ENCODE measurements at regions not wholly inside any gene's neighbourhood (a gene's known extent, or its start where the extent isn't known, plus 50 kb on each side); places are given as distances from the start of the nearest gene placed in this dataset.

DNA sequence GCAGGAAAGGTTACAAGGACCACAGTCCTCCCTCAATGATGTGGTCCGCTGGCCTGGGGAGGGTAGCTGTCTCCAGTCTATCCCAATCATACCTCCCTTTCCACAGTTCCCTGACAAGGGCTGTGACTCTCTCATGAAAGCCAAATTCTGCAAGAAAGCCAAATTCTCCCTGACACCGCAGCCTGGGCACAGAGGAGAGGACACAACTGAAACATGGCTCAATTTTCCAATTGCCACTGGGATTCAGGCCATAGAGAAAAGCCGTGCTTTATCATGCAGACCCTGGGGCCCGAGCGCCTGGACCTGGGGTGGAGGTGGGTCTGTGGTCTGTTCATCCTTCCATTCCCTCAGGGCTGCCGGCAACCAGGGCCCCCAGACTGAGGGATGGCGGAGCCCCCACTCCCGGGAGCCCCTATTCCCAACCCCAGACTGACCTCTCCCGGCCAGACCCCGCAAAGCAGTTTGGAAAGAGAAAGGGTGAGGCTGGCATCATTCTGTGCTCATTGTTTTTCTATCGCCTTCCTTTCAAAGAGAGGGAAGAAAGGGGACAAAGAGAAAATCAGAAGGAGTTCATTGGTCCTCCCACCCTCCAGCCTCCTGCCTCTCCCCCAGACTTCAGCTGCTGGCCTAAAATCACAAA, 239.5 kb downstream of the BUD13 start:
- TF ChIP-seq EZH2 (IDR thresholded peaks at IDR 0.05; ENCODE audit: borderline replicate concordance, low read length) = no peak
- TF ChIP-seq, protein P1, sequence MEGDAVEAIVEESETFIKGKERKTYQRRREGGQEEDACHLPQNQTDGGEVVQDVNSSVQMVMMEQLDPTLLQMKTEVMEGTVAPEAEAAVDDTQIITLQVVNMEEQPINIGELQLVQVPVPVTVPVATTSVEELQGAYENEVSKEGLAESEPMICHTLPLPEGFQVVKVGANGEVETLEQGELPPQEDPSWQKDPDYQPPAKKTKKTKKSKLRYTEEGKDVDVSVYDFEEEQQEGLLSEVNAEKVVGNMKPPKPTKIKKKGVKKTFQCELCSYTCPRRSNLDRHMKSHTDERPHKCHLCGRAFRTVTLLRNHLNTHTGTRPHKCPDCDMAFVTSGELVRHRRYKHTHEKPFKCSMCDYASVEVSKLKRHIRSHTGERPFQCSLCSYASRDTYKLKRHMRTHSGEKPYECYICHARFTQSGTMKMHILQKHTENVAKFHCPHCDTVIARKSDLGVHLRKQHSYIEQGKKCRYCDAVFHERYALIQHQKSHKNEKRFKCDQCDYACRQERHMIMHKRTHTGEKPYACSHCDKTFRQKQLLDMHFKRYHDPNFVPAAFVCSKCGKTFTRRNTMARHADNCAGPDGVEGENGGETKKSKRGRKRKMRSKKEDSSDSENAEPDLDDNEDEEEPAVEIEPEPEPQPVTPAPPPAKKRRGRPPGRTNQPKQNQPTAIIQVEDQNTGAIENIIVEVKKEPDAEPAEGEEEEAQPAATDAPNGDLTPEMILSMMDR (IDR thresholded peaks at IDR 0.05; ENCODE audit: low read length) = no peak
- H3K4me3 ChIP-seq (ENCODE audit: low read depth, low read length, poor library complexity, severe bottlenecking) = no peak overlapping the region
- no peak overlapping the region for H3K9ac ChIP-seq (ENCODE audit: low read length)
- H3K9me3 ChIP-seq (ENCODE audit: low read length) = no peaks in the 10 kb centered on the region
- H3K27me3 ChIP-seq (ENCODE audit: insufficient read depth, low read length) = no peaks in the 10 kb centered on the region
- H3K79me2 ChIP-seq (ENCODE audit: insufficient read depth, low read length) = no peaks in the 10 kb centered on the region
- H3K27ac ChIP-seq (ENCODE audit: low read depth, low read length, poor library complexity, severe bottlenecking) = no peak overlapping the region
- H3K4me2 ChIP-seq (ENCODE audit: low read length) = no peak overlapping the region
- H3K9me2 ChIP-seq (ENCODE audit: low read depth, low read length) = no peaks in the 10 kb centered on the region
- H3K4me1 ChIP-seq (ENCODE audit: insufficient read depth, low read length, severe bottlenecking) = no peaks in the 10 kb centered on the region
- no peaks in the 10 kb centered on the region for H3K36me3 ChIP-seq (ENCODE audit: insufficient read depth, low read length)
- H3F3A ChIP-seq (ENCODE audit: insufficient read depth, low read length) = no peaks in the 10 kb centered on the region
- no peak overlapping the region for H2AFZ ChIP-seq (ENCODE audit: low read length)
- no peaks in the 10 kb centered on the region for H4K20me1 ChIP-seq (ENCODE audit: insufficient read depth, low read length)

DNA sequence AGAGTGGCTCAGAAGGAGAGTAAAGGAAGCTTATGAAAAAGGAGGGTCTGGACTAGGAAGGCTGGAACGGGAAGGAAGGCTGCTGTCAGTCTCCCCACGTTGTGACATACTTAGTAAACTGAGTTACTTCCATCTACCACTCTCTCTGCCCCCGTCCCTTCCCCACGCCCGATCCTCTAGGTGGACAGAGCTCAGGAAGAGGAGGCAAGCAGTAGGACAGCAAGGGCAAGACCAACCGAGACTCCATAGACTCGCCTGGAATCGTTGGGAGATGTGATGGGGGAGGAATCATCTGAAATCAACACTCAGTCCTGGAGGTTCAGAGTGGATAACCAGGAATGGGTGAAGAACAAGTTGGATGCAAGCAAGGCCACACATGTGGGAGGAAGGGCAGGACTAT, 240.7 kb downstream of the BUD13 start:
- Histone ChIP-seq H3K79me2 (ENCODE audit: insufficient read depth, low read length) (no peaks in the 10 kb centered on the region), H3K27ac (ENCODE audit: low read depth, low read length, poor library complexity, severe bottlenecking) (no peak overlapping the region), H2AFZ (ENCODE audit: low read length) (no peak overlapping the region), H3F3A (ENCODE audit: insufficient read depth, low read length) (no peaks in the 10 kb centered on the region), H3K9me2 (ENCODE audit: low read depth, low read length) (no peaks in the 10 kb centered on the region), H3K4me1 (ENCODE audit: insufficient read depth, low read length, severe bottlenecking) (no peaks in the 10 kb centered on the region), H3K9me3 (ENCODE audit: low read length) (no peaks in the 10 kb centered on the region), H3K4me3 (ENCODE audit: low read depth, low read length, poor library complexity, severe bottlenecking) (no peak overlapping the region), H3K4me2 (ENCODE audit: low read length) (no peak overlapping the region), H3K27me3 (ENCODE audit: insufficient read depth, low read length) (no peaks in the 10 kb centered on the region), H4K20me1 (ENCODE audit: insufficient read depth, low read length) (no peaks in the 10 kb centered on the region), H3K9ac (ENCODE audit: low read length) (no peak overlapping the region), H3K36me3 (ENCODE audit: insufficient read depth, low read length) (no peaks in the 10 kb centered on the region)
- TF ChIP-seq, protein P1 (IDR thresholded peaks at IDR 0.05; ENCODE audit: low read length) = no peak
- no peak for TF ChIP-seq EZH2 (IDR thresholded peaks at IDR 0.05; ENCODE audit: borderline replicate concordance, low read length)

- Histone ChIP-seq H3K4me1 (ENCODE audit: insufficient read depth, low read length, severe bottlenecking) (no peaks in the 10 kb centered on the region), H3K9me3 (ENCODE audit: low read length) (no peaks in the 10 kb centered on the region), H4K20me1 (ENCODE audit: insufficient read depth, low read length) (no peaks in the 10 kb centered on the region), H3K27me3 (ENCODE audit: insufficient read depth, low read length) (no peaks in the 10 kb centered on the region), H3K9me2 (ENCODE audit: low read depth, low read length) (no peaks in the 10 kb centered on the region), H2AFZ (ENCODE audit: low read length) (no peak overlapping the region), H3K9ac (ENCODE audit: low read length) (no peak overlapping the region), H3K4me3 (ENCODE audit: low read depth, low read length, poor library complexity, severe bottlenecking) (no peak overlapping the region), H3K4me2 (ENCODE audit: low read length) (no peak overlapping the region), H3F3A (ENCODE audit: insufficient read depth, low read length) (no peaks in the 10 kb centered on the region), H3K36me3 (ENCODE audit: insufficient read depth, low read length) (no peaks in the 10 kb centered on the region), H3K27ac (ENCODE audit: low read depth, low read length, poor library complexity, severe bottlenecking) (no peak overlapping the region), H3K79me2 (ENCODE audit: insufficient read depth, low read length) (no peaks in the 10 kb centered on the region)
- TF ChIP-seq EZH2 (IDR thresholded peaks at IDR 0.05; ENCODE audit: borderline replicate concordance, low read length) = no peak
- TF ChIP-seq, protein P1 (IDR thresholded peaks at IDR 0.05; ENCODE audit: low read length) = no peak
Observed at GRCh38 chr11:116530705-116531104, 242.1 kb downstream of the BUD13 start.

All from OCI-LY1 (cell line).